OCI-LY1 (cell line): ENCODE measurements at regions not wholly inside any gene's neighbourhood (a gene's known extent, or its start where the extent isn't known, plus 50 kb on each side); places are given as distances from the start of the nearest gene placed in this dataset.

Experiments
- H2AFZ ChIP-seq: fragments of 200-600 bp; sonication (generic), shearing (Covaris generic); 2 replicates; pipeline ENCODE4 v1.6.0; 2014; ENCODE audit warnings: antibody characterized with exemption, mild to moderate bottlenecking, low read length
- H3F3A ChIP-seq: fragments of 200-600 bp; sonication (generic), shearing (Covaris generic); 2 replicates; pipeline ENCODE4 v1.6.0; 2014; ENCODE audit warnings: mild to moderate bottlenecking, antibody characterized with exemption, low read length, moderate library complexity; ENCODE audit not compliant: insufficient read depth
- H3K27ac ChIP-seq: fragments of 200-600 bp; sonication (generic); 2 replicates; pipeline ENCODE4 v1.5.1; 2014; ENCODE audit warnings: low read length, mixed run types, mild to moderate bottlenecking, low read depth; ENCODE audit not compliant: poor library complexity, severe bottlenecking
- H3K27me3 ChIP-seq: fragments of 200-600 bp; sonication (generic); 2 replicates; pipeline ENCODE4 v1.6.0; 2014; ENCODE audit warnings: antibody characterized with exemption, mild to moderate bottlenecking, low read length, moderate library complexity; ENCODE audit not compliant: insufficient read depth
- H3K36me3 ChIP-seq: fragments of 200-600 bp; sonication (generic); 2 replicates; pipeline ENCODE4 v1.6.1; 2014; ENCODE audit warnings: mild to moderate bottlenecking, antibody characterized with exemption, low read length, moderate library complexity, mixed read lengths; ENCODE audit not compliant: insufficient read depth
- H3K4me1 ChIP-seq: fragments of 200-600 bp; sonication (generic); 2 replicates; pipeline ENCODE4 v1.5.1; 2014; ENCODE audit warnings: mild to moderate bottlenecking, low read length, moderate library complexity; ENCODE audit not compliant: insufficient read depth, severe bottlenecking
- H3K4me2 ChIP-seq: fragments of 200-600 bp; sonication (generic), shearing (Covaris generic); 2 replicates; pipeline ENCODE4 v1.6.1; 2014; ENCODE audit warnings: low read length
- H3K4me3 ChIP-seq: fragments of 200-600 bp; sonication (generic); 2 replicates; pipeline ENCODE4 v1.5.1; 2014; ENCODE audit warnings: low read length, low read depth, mild to moderate bottlenecking, mixed read lengths; ENCODE audit not compliant: poor library complexity, severe bottlenecking
- H3K79me2 ChIP-seq: fragments of 200-600 bp; shearing (Covaris generic); 2 replicates; pipeline ENCODE4 v1.6.1; 2016; ENCODE audit warnings: mixed run types, low read length, mixed read lengths; ENCODE audit not compliant: insufficient read depth
- H3K9ac ChIP-seq: fragments of 200-600 bp; sonication (generic), shearing (Covaris generic); 2 replicates; pipeline ENCODE4 v1.6.1; 2014; ENCODE audit warnings: mild to moderate bottlenecking, low read length, mixed read lengths
- H3K9me2 ChIP-seq: fragments of 200-600 bp; sonication (generic), shearing (Covaris generic); 2 replicates; pipeline ENCODE4 v1.6.1; 2014; ENCODE audit warnings: low read depth, mild to moderate bottlenecking, low read length, mixed read lengths
- H3K9me3 ChIP-seq: fragments of 200-600 bp; shearing (Covaris generic); 2 replicates; pipeline ENCODE4 v1.6.1; 2014; ENCODE audit warnings: low read length, mixed read lengths
- H4K20me1 ChIP-seq: fragments of 200-600 bp; sonication (generic), shearing (Covaris generic); 2 replicates; pipeline ENCODE4 v1.6.0; 2016; ENCODE audit warnings: mild to moderate bottlenecking, low read length; ENCODE audit not compliant: insufficient read depth
- CTCF ChIP-seq: fragments of 200-600 bp; sonication (generic), shearing (Covaris generic); IDR thresholded peaks from 2 replicates; pipeline ENCODE4 v1.5.1; 2017; ENCODE audit warnings: mild to moderate bottlenecking, antibody characterized with exemption, low read length, moderate library complexity, mixed read lengths
- EZH2 ChIP-seq: fragments of 200-600 bp; sonication (generic), shearing (Covaris generic); IDR thresholded peaks from 2 replicates; pipeline ENCODE4 v1.8.0; 2017; ENCODE audit warnings: borderline replicate concordance, mixed run types, mild to moderate bottlenecking, antibody characterized with exemption, low read length, moderate library complexity, mixed read lengths

GRCh38 chr16:86289304-86289703, 221.0 kb upstream of the FOXF1 start:
- Histone ChIP-seq H3K27me3 (peaks cover 4% of the 10 kb centered on the region; the same call in 1 of the 2 replicates), H3K4me3 (no peak overlapping the region)

GRCh38 chr16:86289907-86290306, 220.4 kb upstream of the FOXF1 start:
- no peak overlapping the region for H3K27ac ChIP-seq
- no peaks in the 10 kb centered on the region for H3F3A ChIP-seq
- H3K79me2 ChIP-seq: no peaks in the 10 kb centered on the region
- no peaks in the 10 kb centered on the region for H3K36me3 ChIP-seq
- H4K20me1 ChIP-seq: no peaks in the 10 kb centered on the region
- no peaks in the 10 kb centered on the region for H3K4me1 ChIP-seq
- no peak overlapping the region for H3K4me3 ChIP-seq
- TF ChIP-seq EZH2 (no peak), CTCF (no peak)
- H3K27me3 ChIP-seq: peaks cover 4% of the 10 kb centered on the region; the same call in 1 of the 2 replicates
- H3K9me2 ChIP-seq: no peaks in the 10 kb centered on the region
- H3K4me2 ChIP-seq: no peak overlapping the region
- no peak overlapping the region for H2AFZ ChIP-seq
- H3K9me3 ChIP-seq: no peaks in the 10 kb centered on the region
- H3K9ac ChIP-seq: no peak overlapping the region

More at GRCh38 chr16:86289304-86289703, 221.0 kb upstream of the FOXF1 start:
- Histone ChIP-seq H3K4me2 (no peak overlapping the region), H3K79me2 (no peaks in the 10 kb centered on the region), H3K9ac (no peak overlapping the region), H3K9me2 (no peaks in the 10 kb centered on the region), H3K36me3 (no peaks in the 10 kb centered on the region), H2AFZ (no peak overlapping the region), H3F3A (no peaks in the 10 kb centered on the region), H3K4me1 (no peaks in the 10 kb centered on the region), H4K20me1 (no peaks in the 10 kb centered on the region), H3K9me3 (no peaks in the 10 kb centered on the region), H3K27ac (no peak overlapping the region)
- TF ChIP-seq CTCF: no peak
- TF ChIP-seq EZH2: no peak

GRCh38 chr16:86291491-86291890, 218.8 kb upstream of the FOXF1 start:
- H3K4me1 ChIP-seq: no peaks in the 10 kb centered on the region
- no peaks in the 10 kb centered on the region for H3K9me3 ChIP-seq
- H3K4me3 ChIP-seq: no peak overlapping the region
- H2AFZ ChIP-seq: no peak overlapping the region
- H3K9ac ChIP-seq: no peak overlapping the region
- H4K20me1 ChIP-seq: no peaks in the 10 kb centered on the region
- H3K4me2 ChIP-seq: no peak overlapping the region
- TF ChIP-seq EZH2: no peak
- no peak for TF ChIP-seq CTCF
- no peaks in the 10 kb centered on the region for H3K36me3 ChIP-seq
- H3K27me3 ChIP-seq: peaks cover 4% of the 10 kb centered on the region; the same call in 1 of the 2 replicates
- no peaks in the 10 kb centered on the region for H3K9me2 ChIP-seq
- no peaks in the 10 kb centered on the region for H3F3A ChIP-seq
- H3K79me2 ChIP-seq: no peaks in the 10 kb centered on the region
- no peak overlapping the region for H3K27ac ChIP-seq
